ENCODE measurements at regions not wholly inside any gene's neighbourhood (a gene's known extent, or its start where the extent isn't known, plus 50 kb on each side); places are given as distances from the start of the nearest gene placed in this dataset.

GRCh38 chr14:89012282-89013097, 188.0 kb downstream of the TTC8 start:
- POLR2A ChIA-PET = no interaction called here
- CTCF ChIA-PET = interaction anchor here (1.3 kb wide), 1 partner anchor 12 kb away, joined by 4 read pairs; no protein-coding TSS in a partner anchor
- TF ChIP-seq CTCF (IDR thresholded peaks at IDR 0.05; ENCODE audit: control extremely low read depth, extremely low read depth, low read depth, missing control alignments) = no peak
- DNase-seq (ENCODE audit: extremely low spot score) = no peak

GRCh38 chr14:89013098-89013504, 188.7 kb downstream of the TTC8 start:
- CTCF ChIA-PET = no interaction called here
- TF ChIP-seq CTCF (IDR thresholded peaks at IDR 0.05; ENCODE audit: control extremely low read depth, extremely low read depth, low read depth, missing control alignments) = no peak
- POLR2A ChIA-PET = no interaction called here
- DNase-seq (ENCODE audit: extremely low spot score) = no peak

GRCh38 chr14:89013698-89014568, 189.5 kb downstream of the TTC8 start:
- no peak for TF ChIP-seq CTCF (IDR thresholded peaks at IDR 0.05; ENCODE audit: control extremely low read depth, extremely low read depth, low read depth, missing control alignments)
- no peak for DNase-seq (ENCODE audit: extremely low spot score)
- ChIA-PET POLR2A (no interaction called here), CTCF (interaction anchor here (1.5 kb wide), 1 partner anchor 13 kb away, joined by 4 read pairs; no protein-coding TSS in a partner anchor)

GRCh38 chr14:89014569-89014850, 190.1 kb downstream of the TTC8 start:
- TF ChIP-seq CTCF (IDR thresholded peaks at IDR 0.05; ENCODE audit: control extremely low read depth, extremely low read depth, low read depth, missing control alignments) = no peak
- DNase-seq (ENCODE audit: extremely low spot score) = no peak
- ChIA-PET CTCF (interaction anchor here (1.5 kb wide), 1 partner anchor 12 kb away, joined by 4 read pairs; no protein-coding TSS in a partner anchor), POLR2A (no interaction called here)

GRCh38 chr14:89015016-89015415, 190.6 kb downstream of the TTC8 start:
- ChIA-PET POLR2A (no interaction called here), CTCF (interaction anchor here (1.5 kb wide), 1 partner anchor 12 kb away, joined by 4 read pairs; no protein-coding TSS in a partner anchor)
- DNase-seq (ENCODE audit: extremely low spot score) = no peak
- TF ChIP-seq CTCF (IDR thresholded peaks at IDR 0.05; ENCODE audit: control extremely low read depth, extremely low read depth, low read depth, missing control alignments) = no peak

GRCh38 chr14:89017417-89017816, 193.0 kb downstream of the TTC8 start:
- POLR2A ChIA-PET = no interaction called here
- TF ChIP-seq CTCF (IDR thresholded peaks at IDR 0.05; ENCODE audit: control extremely low read depth, extremely low read depth, low read depth, missing control alignments) = no peak
- no peak for DNase-seq (ENCODE audit: extremely low spot score)
- CTCF ChIA-PET = interaction anchor here (2.5 kb wide), 1 partner anchor 9 kb away, joined by 6 read pairs; no protein-coding TSS in a partner anchor
